ENCODE measurements at regions not wholly inside any gene's neighbourhood (a gene's known extent, or its start where the extent isn't known, plus 50 kb on each side); places are given as distances from the start of the nearest gene placed in this dataset.

DNA sequence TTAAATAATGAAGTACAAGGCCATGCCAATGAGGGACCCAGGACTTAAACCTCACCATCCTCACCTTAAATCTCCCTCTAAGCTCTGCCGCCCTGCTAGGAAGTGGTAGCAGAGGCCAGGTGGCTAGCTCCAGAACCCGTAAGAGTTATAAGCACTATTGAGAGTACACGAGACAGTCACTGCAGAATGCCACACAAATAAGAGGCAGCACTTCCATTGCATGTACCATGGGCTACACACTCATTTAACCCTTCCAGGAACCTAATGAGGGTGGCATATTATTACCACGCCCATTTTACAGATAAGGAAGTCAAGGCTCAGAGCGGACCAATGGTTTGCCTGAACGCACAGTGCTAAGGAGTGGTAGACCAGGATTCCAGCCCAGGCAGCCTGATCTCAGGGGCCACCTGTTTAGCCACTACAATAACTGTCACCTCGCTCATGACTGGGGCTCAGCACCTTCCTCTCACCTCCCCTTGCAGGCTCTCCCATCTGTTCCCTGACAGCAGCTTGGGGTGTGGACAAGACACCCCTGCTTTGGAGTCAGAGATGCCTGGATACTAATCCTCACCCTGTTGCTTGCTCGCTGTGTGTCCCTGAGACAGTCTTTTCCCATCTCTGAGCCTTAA, 54.8 kb upstream of the ID3 start:
- no peak for DNase-seq

DNA sequence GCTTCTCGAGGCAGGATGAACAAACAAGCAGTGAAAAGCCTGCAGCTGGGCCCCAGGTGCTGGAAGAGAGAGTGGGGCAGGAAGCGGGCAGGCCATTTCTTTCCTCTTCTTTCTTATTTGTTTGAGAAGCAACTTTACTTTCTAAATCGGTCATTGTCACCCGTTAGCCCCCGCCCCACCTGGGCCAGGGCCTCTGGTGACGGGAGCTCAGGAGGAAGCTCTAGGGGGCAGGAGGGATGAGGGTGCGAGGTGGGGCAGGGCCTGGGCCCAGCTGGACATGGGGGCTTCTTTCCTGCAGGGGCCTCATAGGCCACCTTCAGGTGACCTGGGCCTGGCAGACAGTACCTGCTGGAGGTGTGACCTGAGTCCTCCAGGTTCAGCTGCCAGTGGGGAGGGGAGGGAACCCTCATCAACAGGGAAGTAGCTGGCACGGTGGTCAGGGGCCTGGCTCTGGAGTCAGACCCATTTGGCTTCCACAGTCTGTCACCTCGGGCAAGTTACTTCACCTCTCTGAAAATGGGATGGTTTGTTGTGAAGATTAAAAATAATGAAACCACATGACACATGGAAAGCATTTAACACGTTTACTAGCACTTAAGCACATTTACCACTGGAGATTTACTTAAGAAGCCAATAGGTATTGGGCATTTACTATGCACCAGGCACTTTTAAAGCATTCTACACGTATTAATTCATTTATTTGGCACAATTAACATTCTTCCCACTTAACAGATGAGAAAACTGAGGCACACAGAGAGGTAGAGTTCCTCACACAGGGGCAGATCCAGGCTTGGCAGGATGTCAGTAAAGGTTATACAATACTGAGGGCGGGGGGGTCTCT, 54.1 kb upstream of the ID3 start:
- no peak for DNase-seq

DNA sequence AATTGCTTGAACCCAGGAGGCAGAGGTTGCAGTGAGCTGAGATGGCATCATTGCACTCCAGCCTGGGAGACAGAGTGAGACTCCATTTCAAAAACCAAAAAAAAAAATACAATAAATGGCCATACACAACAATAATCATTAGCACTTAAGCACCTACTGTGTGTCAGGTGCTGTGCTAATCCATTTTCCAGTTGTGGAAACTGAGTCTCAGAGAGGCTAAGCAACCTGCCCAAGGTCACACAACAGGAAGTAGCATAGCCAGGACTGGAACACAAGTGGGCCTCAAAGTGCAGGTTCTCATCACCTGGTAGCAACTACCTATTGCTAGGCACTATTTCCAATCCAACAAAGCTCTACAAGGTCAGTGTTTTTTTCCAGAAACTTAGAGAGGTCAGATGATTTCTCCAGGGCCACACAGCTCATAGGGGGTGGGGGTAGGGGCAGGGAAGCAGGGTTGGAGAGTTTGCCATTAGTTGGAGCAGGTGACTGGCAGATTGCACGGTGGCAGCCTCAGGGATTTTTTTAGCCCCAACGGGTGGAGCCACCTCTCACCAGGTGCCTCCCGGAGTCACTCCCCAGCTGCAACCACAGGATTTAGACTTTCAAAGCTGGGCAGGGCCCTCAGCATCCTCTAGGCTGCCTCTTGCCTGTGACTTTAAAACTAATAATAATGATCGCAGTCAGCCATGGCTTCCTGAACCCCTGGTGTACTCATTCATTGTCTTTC, 52.5 kb upstream of the ID3 start:
- no peak for DNase-seq

DNA sequence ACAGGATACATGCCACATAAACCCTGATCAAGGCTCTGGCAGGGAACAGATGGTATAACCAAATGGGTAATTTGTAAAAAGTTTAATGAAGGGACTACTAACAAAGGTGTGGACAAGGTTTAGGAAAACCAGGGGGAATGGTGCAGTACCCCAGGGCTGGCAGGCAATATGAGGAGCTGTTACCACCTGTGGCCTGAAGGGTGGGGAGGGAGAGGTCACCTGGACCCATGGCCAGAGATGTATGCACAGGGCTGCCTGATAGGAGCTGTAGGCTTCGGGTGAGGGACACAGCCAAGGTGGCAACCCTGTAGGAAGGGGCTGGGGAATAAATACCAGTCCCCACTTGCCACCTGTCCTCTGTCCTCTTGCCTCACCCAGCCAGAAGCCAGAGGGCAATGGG, 51.4 kb upstream of the ID3 start:
- no peak for DNase-seq

DNA sequence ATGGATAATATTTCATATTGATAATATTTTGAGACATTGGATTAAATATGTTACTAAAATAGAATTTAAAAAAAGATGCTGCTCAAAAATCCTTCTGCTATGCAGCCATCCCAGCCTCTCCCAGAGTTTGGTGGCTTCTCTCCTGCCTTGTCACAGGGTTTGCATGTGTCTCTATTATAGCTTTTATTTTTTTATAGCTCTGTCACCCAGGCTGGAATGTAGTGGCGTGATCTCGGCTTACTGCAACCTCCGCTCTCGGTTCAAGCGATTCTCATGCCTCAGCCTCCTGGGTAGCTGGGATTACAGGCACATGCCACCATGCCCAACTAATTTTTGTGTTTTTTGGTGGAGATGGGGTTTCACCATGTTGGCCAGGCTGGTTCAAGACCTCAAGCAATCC, 50.7 kb upstream of the ID3 start:
- DNase-seq: no peak

All from hippocampal formation (tissue), 2 donors.